Smooth muscle cell (in vitro differentiated cells): ENCODE measurements at regions not wholly inside any gene's neighbourhood (a gene's known extent, or its start where the extent isn't known, plus 50 kb on each side); places are given as distances from the start of the nearest gene placed in this dataset.

Experiments used
- DNase-seq: peaks from one replicate; lab custom pipeline; 2025; ENCODE audit not compliant: unreplicated experiment; lab: John Stamatoyannopoulos, UW
- H2AFZ ChIP-seq: fragments of 200-600 bp; sonication (generic); 2 replicates; pipeline ENCODE4 v1.6.0; 2016; ENCODE audit warnings: antibody characterized with exemption, low read depth, mild to moderate bottlenecking
- H3F3A ChIP-seq: fragments of 200-600 bp; sonication (generic); 2 replicates; pipeline ENCODE4 v1.6.0; 2017; ENCODE audit warnings: antibody characterized with exemption, low read depth
- H3K27ac ChIP-seq: fragments of 200-600 bp; sonication (generic); 2 replicates; pipeline ENCODE4 v1.5.1; 2016; ENCODE audit warnings: low read depth, mild to moderate bottlenecking
- H3K27me3 ChIP-seq: fragments of 200-600 bp; sonication (generic); 2 replicates; pipeline ENCODE4 v1.6.1; 2016; ENCODE audit warnings: low read depth, mild to moderate bottlenecking
- H3K36me3 ChIP-seq: fragments of 200-600 bp; sonication (generic); 2 replicates; pipeline ENCODE4 v1.5.1; 2016; ENCODE audit warnings: low read depth
- H3K4me1 ChIP-seq: fragments of 200-600 bp; sonication (generic); 2 replicates; pipeline ENCODE4 v1.5.1; 2016; ENCODE audit warnings: low read depth
- H3K4me2 ChIP-seq: fragments of 200-600 bp; sonication (generic); 2 replicates; pipeline ENCODE4 v1.6.0; 2016; ENCODE audit warnings: mild to moderate bottlenecking
- H3K4me3 ChIP-seq: fragments of 200-600 bp; sonication (generic); 2 replicates; pipeline ENCODE4 v1.5.1; 2016; ENCODE audit warnings: mild to moderate bottlenecking
- H3K79me2 ChIP-seq: fragments of 200-600 bp; sonication (generic); 2 replicates; pipeline ENCODE4 v1.6.0; 2016; ENCODE audit warnings: low read depth, mild to moderate bottlenecking
- H3K9ac ChIP-seq: fragments of 200-600 bp; sonication (generic); 2 replicates; pipeline ENCODE4 v1.6.0; 2016; ENCODE audit warnings: low read depth
- H3K9me3 ChIP-seq: fragments of 200-600 bp; sonication (generic); replicated peaks from 2 replicates; pipeline ENCODE4 v1.5.1; 2016; ENCODE audit warnings: low read depth
- H4K20me1 ChIP-seq: fragments of 200-600 bp; sonication (generic); 2 replicates; pipeline ENCODE4 v1.6.0; 2016; ENCODE audit warnings: low read depth
- WGBS: methylation state at CpG from one replicate; pipeline ENCODE4 v1.1.7; 2016; ENCODE audit warnings: low lambda C conversion rate; 5-methylcytosine and 5-hydroxymethylcytosine counted together
- TF ChIP-seq, protein P1 (sequence below): fragments of 200-600 bp; sonication (generic); IDR thresholded peaks from 2 replicates; pipeline ENCODE4 v1.5.1; 2017; ENCODE audit warnings: borderline replicate concordance, mild to moderate bottlenecking, antibody characterized with exemption; ENCODE audit not compliant: insufficient read depth, poor library complexity, severe bottlenecking

DNA sequence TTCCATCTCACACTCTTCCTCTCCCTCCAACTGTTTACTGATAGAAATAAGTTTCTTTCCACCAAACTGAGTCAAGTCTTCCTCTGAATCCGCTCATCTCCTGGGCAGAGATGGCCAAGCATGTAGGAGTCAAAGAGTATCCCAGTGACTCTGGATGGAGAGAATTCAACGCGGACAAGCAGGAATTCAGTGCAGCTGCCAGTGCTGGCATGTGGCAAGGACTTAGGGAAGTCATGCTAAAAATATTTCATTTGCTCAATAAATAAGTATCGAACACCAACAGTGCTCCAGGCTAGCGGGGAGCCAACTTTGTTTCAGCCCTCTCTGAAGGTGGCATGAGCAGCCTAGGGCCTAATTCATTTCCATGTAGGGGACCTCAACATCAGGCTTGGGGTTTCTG is 351.6 kb upstream of the ZMIZ1 start:
- H3K27ac ChIP-seq, result peak overlapping the region; percentile 94
- H2AFZ ChIP-seq, result no peak overlapping the region
- no peaks in the 10 kb centered on the region for H4K20me1 ChIP-seq
- peak overlapping the region; percentile 67 for H3K9ac ChIP-seq
- H3K4me3 ChIP-seq, result no peak overlapping the region
- H3F3A ChIP-seq, result peaks cover 11% of the 10 kb centered on the region
- H3K4me2 ChIP-seq, result peak overlapping the region; percentile 77
- TF ChIP-seq, protein P1, sequence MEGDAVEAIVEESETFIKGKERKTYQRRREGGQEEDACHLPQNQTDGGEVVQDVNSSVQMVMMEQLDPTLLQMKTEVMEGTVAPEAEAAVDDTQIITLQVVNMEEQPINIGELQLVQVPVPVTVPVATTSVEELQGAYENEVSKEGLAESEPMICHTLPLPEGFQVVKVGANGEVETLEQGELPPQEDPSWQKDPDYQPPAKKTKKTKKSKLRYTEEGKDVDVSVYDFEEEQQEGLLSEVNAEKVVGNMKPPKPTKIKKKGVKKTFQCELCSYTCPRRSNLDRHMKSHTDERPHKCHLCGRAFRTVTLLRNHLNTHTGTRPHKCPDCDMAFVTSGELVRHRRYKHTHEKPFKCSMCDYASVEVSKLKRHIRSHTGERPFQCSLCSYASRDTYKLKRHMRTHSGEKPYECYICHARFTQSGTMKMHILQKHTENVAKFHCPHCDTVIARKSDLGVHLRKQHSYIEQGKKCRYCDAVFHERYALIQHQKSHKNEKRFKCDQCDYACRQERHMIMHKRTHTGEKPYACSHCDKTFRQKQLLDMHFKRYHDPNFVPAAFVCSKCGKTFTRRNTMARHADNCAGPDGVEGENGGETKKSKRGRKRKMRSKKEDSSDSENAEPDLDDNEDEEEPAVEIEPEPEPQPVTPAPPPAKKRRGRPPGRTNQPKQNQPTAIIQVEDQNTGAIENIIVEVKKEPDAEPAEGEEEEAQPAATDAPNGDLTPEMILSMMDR, result no peak
- H3K27me3 ChIP-seq, result no peaks in the 10 kb centered on the region
- no peaks in the 10 kb centered on the region for H3K36me3 ChIP-seq
- no peaks in the 10 kb centered on the region for H3K79me2 ChIP-seq
- 30% methylated on average over 5 of the region's 5 CpGs for WGBS
- no peak for DNase-seq
- H3K9me3 ChIP-seq, result no peaks in the 10 kb centered on the region
- no peaks in the 10 kb centered on the region for H3K4me1 ChIP-seq

DNA sequence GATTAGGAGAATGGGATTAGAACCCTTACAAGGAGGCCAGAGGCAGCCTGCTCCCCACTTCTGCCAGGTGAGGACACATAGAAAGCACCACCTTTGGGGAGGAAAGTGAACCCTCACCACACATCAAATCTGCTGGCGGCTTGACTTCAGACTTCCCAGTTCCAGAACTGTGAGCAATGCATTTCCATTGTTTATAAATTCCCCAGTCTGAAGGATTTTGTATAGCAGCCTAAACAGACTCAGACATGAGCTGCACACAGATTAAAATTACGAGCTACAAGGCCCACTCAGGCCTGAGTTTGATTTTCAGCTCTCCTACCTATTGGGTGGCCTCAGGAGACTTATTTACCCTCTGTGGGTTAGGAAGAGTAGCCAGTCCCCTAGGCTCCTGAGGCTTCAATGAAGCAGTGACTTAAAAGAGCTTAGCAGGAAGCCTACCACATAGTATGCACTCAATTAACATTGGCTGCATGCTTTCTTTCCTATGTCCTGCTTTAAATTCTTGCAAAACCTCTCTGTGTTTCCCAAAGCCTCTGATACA is 350.7 kb upstream of the ZMIZ1 start:
- no peak for DNase-seq
- peak overlapping the region; percentile 94 for H3K27ac ChIP-seq

DNA sequence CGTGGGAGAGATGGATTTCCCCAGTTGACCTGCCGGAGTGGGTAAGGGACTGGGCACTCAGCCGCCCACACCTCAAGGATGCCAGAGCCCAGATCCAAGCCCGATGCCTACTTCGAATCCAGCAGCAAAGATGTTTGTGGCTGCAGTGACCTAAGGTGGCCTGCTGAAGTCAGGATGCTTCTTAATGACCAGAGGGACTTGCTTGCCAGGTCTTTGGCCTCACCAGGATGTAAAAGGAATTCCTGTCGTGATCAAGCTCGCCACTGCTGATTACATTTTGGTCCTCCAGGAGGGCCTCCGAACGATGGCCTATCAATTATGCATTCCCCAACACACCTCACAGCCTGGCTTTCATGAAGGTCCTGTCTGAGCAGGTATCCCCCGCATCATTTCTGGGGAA is 349.5 kb upstream of the ZMIZ1 start:
- Histone ChIP-seq H3K4me2 (no peak overlapping the region), H3F3A (peaks cover 11% of the 10 kb centered on the region), H3K79me2 (no peaks in the 10 kb centered on the region), H3K9ac (no peak overlapping the region), H3K4me3 (no peak overlapping the region), H3K4me1 (no peaks in the 10 kb centered on the region), H3K9me3 (no peaks in the 10 kb centered on the region), H3K36me3 (no peaks in the 10 kb centered on the region), H3K27ac (no peak overlapping the region), H2AFZ (no peak overlapping the region), H4K20me1 (no peaks in the 10 kb centered on the region), H3K27me3 (no peaks in the 10 kb centered on the region)
- TF ChIP-seq, protein P1, result no peak
- no peak for DNase-seq
- WGBS, result 94% methylated on average over 10 of the region's 10 CpGs

More for the DNA sequence above, 350.7 kb upstream of the ZMIZ1 start:
- Histone ChIP-seq H3K4me3 (no peak overlapping the region), H3K9me3 (no peaks in the 10 kb centered on the region), H3K36me3 (no peaks in the 10 kb centered on the region), H3K4me1 (no peaks in the 10 kb centered on the region), H3F3A (peaks cover 11% of the 10 kb centered on the region), H2AFZ (no peak overlapping the region), H3K79me2 (no peaks in the 10 kb centered on the region), H4K20me1 (no peaks in the 10 kb centered on the region), H3K27me3 (no peaks in the 10 kb centered on the region), H3K4me2 (peak overlapping the region; percentile 77), H3K9ac (peak overlapping the region; percentile 67)
- 17% methylated on average over 2 of the region's 2 CpGs for WGBS
- TF ChIP-seq, protein P1, result no peak

DNA sequence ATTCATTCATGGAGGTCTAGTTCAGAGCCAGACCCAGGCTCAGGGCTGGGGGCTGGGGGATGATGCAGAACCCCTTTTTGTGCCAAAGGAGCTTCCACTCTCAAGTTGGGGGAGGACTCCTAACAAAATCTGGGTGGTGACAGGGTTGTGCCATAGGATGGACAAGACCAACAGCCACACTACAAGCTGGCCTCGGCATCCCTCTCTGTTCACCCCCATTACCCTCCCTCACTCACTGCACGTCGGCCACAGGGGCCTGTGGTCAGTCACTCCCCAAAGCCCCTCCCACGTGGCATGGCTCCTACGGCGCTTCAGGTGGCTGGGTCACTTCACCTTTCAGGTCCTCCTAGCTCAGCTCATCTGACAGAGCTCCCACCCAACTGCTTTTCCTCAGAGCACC is 348.7 kb upstream of the ZMIZ1 start:
- Histone ChIP-seq H3K9me3 (no peaks in the 10 kb centered on the region), H2AFZ (no peak overlapping the region), H3K27me3 (no peaks in the 10 kb centered on the region), H3K4me3 (no peak overlapping the region), H3F3A (peaks cover 11% of the 10 kb centered on the region), H3K4me1 (no peaks in the 10 kb centered on the region), H3K9ac (no peak overlapping the region), H3K4me2 (no peak overlapping the region), H4K20me1 (no peaks in the 10 kb centered on the region), H3K79me2 (no peaks in the 10 kb centered on the region), H3K27ac (no peak overlapping the region), H3K36me3 (no peaks in the 10 kb centered on the region)
- WGBS, result 88% methylated on average over 6 of the region's 6 CpGs
- DNase-seq, result no peak
- TF ChIP-seq, protein P1, result no peak
